SIG-M5 treated with dmso at 0.1 percent for 504 hours (cell line): ENCODE measurements at regions not wholly inside any gene's neighbourhood (a gene's known extent, or its start where the extent isn't known, plus 50 kb on each side); places are given as distances from the start of the nearest gene placed in this dataset.

Experiments
- DNase-seq: peaks from one replicate; lab custom pipeline; 2025; ENCODE audit not compliant: unreplicated experiment; lab: John Stamatoyannopoulos, UW

- DNase-seq: no peak
Measured at GRCh38 chr20:21901470-21902275, 196.2 kb downstream of the PAX1 start.

GRCh38 chr20:21900431-21900830 lies 195.0 kb downstream of the PAX1 start:
- DNase-seq: no peak

- no peak for DNase-seq
Measured at GRCh38 chr20:21874921-21875320, 169.5 kb downstream of the PAX1 start.

GRCh38 chr20:21874127-21874526 lies 168.7 kb downstream of the PAX1 start:
- no peak for DNase-seq

GRCh38 chr20:21873291-21873690 lies 167.8 kb downstream of the PAX1 start:
- DNase-seq: no peak

GRCh38 chr20:21867811-21868210 lies 162.3 kb downstream of the PAX1 start:
- no peak for DNase-seq

GRCh38 chr20:21867353-21867752 lies 161.9 kb downstream of the PAX1 start:
- DNase-seq: no peak

GRCh38 chr20:21862956-21863355 lies 157.5 kb downstream of the PAX1 start:
- no peak for DNase-seq

- DNase-seq: no peak
Measured at GRCh38 chr20:21862259-21862946, 156.9 kb downstream of the PAX1 start.

GRCh38 chr20:21840991-21841390 lies 135.5 kb downstream of the PAX1 start:
- DNase-seq: no peak

- no peak for DNase-seq
Measured at GRCh38 chr20:21839982-21840381, 134.5 kb downstream of the PAX1 start.

GRCh38 chr20:21836346-21836745 lies 130.9 kb downstream of the PAX1 start:
- no peak for DNase-seq

- DNase-seq: no peak
Measured at GRCh38 chr20:21835042-21835441, 129.6 kb downstream of the PAX1 start.

GRCh38 chr20:21832442-21833385 lies 127.2 kb downstream of the PAX1 start:
- no peak for DNase-seq

- no peak for DNase-seq
Measured at GRCh38 chr20:21826976-21827375, 121.5 kb downstream of the PAX1 start.

GRCh38 chr20:21821358-21821757 lies 115.9 kb downstream of the PAX1 start:
- no peak for DNase-seq

- DNase-seq: no peak
Measured at GRCh38 chr20:21820688-21821087, 115.2 kb downstream of the PAX1 start.

- DNase-seq: no peak
Measured at GRCh38 chr20:21820045-21820444, 114.6 kb downstream of the PAX1 start.

GRCh38 chr20:21812379-21812778 lies 106.9 kb downstream of the PAX1 start:
- no peak for DNase-seq

- no peak for DNase-seq
Measured at GRCh38 chr20:21809961-21810523, 104.6 kb downstream of the PAX1 start.
